Mammary epithelial cell (primary cell): ENCODE measurements at regions not wholly inside any gene's neighbourhood (a gene's known extent, or its start where the extent isn't known, plus 50 kb on each side); places are given as distances from the start of the nearest gene placed in this dataset.

ENCODE experiments used
- EZH2 ChIP-seq: IDR thresholded peaks from 2 replicates; pipeline ENCODE4 v1.6.1; 2012; ENCODE audit warnings: low read length, inconsistent platforms, borderline replicate concordance
- TF ChIP-seq, protein P1 (sequence below), 2 donors: IDR thresholded peaks in 1 of 2; conservative IDR thresholded peaks in 1 of 2; 2 replicates each; pipeline ENCODE4 v1.5.1; 2011 to 2012; ENCODE audit warnings: inconsistent platforms in 2 of 2, low read length in 2 of 2, mild to moderate bottlenecking in 2 of 2, control low read depth in 1 of 2, low read depth in 1 of 2; ENCODE audit not compliant: insufficient read depth in 1 of 2; ENCODE audit errors: extremely low read depth in 1 of 2

DNA sequence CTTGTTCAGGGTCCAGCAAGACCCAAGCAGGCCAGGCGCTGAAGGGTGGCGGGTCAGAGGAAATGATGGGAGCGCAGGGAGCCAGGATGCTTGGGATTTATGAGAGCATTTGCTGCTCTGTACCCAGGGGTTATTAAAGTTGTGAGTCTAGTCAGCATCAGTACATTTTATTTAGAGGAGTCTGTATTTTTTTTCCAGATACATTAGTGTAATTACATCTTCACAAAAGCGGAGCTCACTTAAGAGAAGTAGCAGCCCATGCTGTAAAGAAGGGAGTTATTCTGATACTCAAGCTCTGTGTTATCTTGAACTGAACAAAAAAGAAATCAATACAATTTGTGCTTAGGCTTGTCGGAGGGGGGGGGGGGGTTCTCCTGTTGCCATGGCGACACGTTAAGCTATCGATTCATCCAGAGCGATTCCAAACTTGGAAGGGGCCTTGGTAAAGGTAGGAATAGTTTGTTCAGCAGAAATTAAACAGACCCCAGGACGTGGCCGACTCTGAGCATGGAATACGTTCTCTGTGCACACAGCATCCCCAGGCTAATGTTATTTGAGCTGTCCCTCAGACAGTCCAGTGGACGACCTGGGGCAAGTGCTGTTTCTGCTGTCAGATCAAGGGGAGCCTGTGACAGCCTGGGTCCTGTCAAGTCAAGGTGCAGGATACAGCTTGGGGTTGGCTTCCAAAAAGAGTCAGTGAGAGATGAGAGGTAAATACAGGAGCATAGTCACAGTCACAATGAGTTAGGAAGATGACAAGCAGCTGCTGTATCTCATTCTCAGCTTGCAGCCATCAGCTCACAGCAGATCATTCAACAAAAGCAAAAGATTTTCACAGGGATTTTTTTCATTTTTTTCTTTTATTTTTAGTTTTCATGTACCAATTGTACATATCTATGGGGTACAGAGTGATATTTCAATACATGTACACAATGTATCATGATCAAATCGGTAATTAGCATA is 387.6 kb downstream of the DCDC2C start:
- TF ChIP-seq, protein P1, sequence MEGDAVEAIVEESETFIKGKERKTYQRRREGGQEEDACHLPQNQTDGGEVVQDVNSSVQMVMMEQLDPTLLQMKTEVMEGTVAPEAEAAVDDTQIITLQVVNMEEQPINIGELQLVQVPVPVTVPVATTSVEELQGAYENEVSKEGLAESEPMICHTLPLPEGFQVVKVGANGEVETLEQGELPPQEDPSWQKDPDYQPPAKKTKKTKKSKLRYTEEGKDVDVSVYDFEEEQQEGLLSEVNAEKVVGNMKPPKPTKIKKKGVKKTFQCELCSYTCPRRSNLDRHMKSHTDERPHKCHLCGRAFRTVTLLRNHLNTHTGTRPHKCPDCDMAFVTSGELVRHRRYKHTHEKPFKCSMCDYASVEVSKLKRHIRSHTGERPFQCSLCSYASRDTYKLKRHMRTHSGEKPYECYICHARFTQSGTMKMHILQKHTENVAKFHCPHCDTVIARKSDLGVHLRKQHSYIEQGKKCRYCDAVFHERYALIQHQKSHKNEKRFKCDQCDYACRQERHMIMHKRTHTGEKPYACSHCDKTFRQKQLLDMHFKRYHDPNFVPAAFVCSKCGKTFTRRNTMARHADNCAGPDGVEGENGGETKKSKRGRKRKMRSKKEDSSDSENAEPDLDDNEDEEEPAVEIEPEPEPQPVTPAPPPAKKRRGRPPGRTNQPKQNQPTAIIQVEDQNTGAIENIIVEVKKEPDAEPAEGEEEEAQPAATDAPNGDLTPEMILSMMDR (conservative IDR thresholded peaks at IDR 0.05 in 1 of 2, IDR thresholded peaks at IDR 0.05 in 1 of 2; ENCODE audit: extremely low read depth in 1 of 2, insufficient read depth in 1 of 2, low read depth in 1 of 2, low read length in 2 of 2): no peak
- no peak for TF ChIP-seq EZH2
